ENCODE measurements at regions not wholly inside any gene's neighbourhood (a gene's known extent, or its start where the extent isn't known, plus 50 kb on each side); places are given as distances from the start of the nearest gene placed in this dataset.

GRCh38 chr1:222996310-222996975, 146.6 kb downstream of the TLR5 start:
- Histone ChIP-seq H3K27me3 (ENCODE audit: control insufficient read depth in 2 of 2, insufficient read depth in 2 of 2, low read length in 2 of 2) (no peaks in the 10 kb centered on the region), H4K20me1 (replicated peaks; ENCODE audit: control insufficient read depth, extremely low read depth, insufficient read depth, low read length) (no peaks in the 10 kb centered on the region), H3K4me1 (ENCODE audit: control insufficient read depth, extremely low read depth, insufficient read depth, low read length) (peaks cover 36% of the 10 kb centered on the region), H3K36me3 (ENCODE audit: control insufficient read depth in 2 of 2, extremely low read depth in 1 of 2, insufficient read depth in 2 of 2, low read length in 2 of 2) (no peaks in the 10 kb centered on the region), H3K79me2 (ENCODE audit: control insufficient read depth, insufficient read depth, low read length) (no peaks in the 10 kb centered on the region), H3K4me2 (ENCODE audit: insufficient read depth, low read length) (peak overlapping the region; percentile 42), H3K4me3 (replicated peaks in 1 of 3; ENCODE audit: insufficient read depth in 1 of 3, low read depth in 1 of 3, low read length in 3 of 3) (no peak overlapping the region), H3K9ac (replicated peaks; ENCODE audit: extremely low read depth, insufficient read depth, low read length) (no peak overlapping the region), H3K9me3 (replicated peaks; ENCODE audit: control insufficient read depth, insufficient read depth, low read length) (no peaks in the 10 kb centered on the region), H3K9me1 (replicated peaks; ENCODE audit: control insufficient read depth, extremely low read depth, insufficient read depth, low read length) (no peaks in the 10 kb centered on the region), H3K27ac (ENCODE audit: insufficient read depth, low read depth, low read length) (no peak overlapping the region), H2AFZ (ENCODE audit: low read depth, low read length) (no peak overlapping the region)
- no peak for TF ChIP-seq GATA2 (IDR thresholded peaks at IDR 0.05; ENCODE audit: insufficient read depth, insufficient read length, low read depth, low read length)
- TF ChIP-seq, protein P1, sequence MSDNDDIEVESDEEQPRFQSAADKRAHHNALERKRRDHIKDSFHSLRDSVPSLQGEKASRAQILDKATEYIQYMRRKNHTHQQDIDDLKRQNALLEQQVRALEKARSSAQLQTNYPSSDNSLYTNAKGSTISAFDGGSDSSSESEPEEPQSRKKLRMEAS (IDR thresholded peaks at IDR 0.05; ENCODE audit: insufficient read depth, insufficient read length): no peak
- no peak for TF ChIP-seq POLR2AphosphoS5 (IDR thresholded peaks at IDR 0.05; ENCODE audit: insufficient read depth, low read depth, low read length)
- no peak for TF ChIP-seq JUN (IDR thresholded peaks at IDR 0.05; ENCODE audit: borderline replicate concordance, insufficient read depth, insufficient read length, low read depth)
- no peak for TF ChIP-seq EZH2 (IDR thresholded peaks at IDR 0.05; ENCODE audit: borderline replicate concordance, low read depth, low read length, severe bottlenecking)
- FAIRE-seq (peak; percentile 28), DNase-seq (ENCODE audit: low read depth, low spot score) (peak; percentile 65)
- ChIA-PET POLR2A (no interaction called here), CTCF (interaction anchor here (0.5 to 2.9 kb wide), 8 partner anchors 12 to 257 kb away, joined by 3 to 13 read pairs (median 3); no protein-coding TSS in a partner anchor)
- intact Hi-C loops (cut with micrococcal nuclease): loop anchor here (5.0 to 10.0 kb wide), 2 partner anchors 126 to 282 kb away; partner anchors contain the start of genes AIDA and BROX
- dilution Hi-C loops (cut with MboI; ENCODE audit: extremely low pct_ligation_motif_present, low sequenced_read_pairs): no loop called here
- no TSS peak for BruUV-seq (replicated peaks)

GRCh38 chr1:223000632-223001031, 142.4 kb downstream of the TLR5 start:
- Histone ChIP-seq H2AFZ (ENCODE audit: low read depth, low read length) (no peak overlapping the region), H4K20me1 (replicated peaks; ENCODE audit: control insufficient read depth, extremely low read depth, insufficient read depth, low read length) (no peaks in the 10 kb centered on the region), H3K9me1 (replicated peaks; ENCODE audit: control insufficient read depth, extremely low read depth, insufficient read depth, low read length) (no peaks in the 10 kb centered on the region), H3K4me3 (replicated peaks in 1 of 3; ENCODE audit: insufficient read depth in 1 of 3, low read depth in 1 of 3, low read length in 3 of 3) (no peak overlapping the region), H3K4me1 (ENCODE audit: control insufficient read depth, extremely low read depth, insufficient read depth, low read length) (peaks cover 12% of the 10 kb centered on the region), H3K27ac (ENCODE audit: insufficient read depth, low read depth, low read length) (no peak overlapping the region), H3K27me3 (ENCODE audit: control insufficient read depth in 2 of 2, insufficient read depth in 2 of 2, low read length in 2 of 2) (no peaks in the 10 kb centered on the region), H3K36me3 (ENCODE audit: control insufficient read depth in 2 of 2, extremely low read depth in 1 of 2, insufficient read depth in 2 of 2, low read length in 2 of 2) (no peaks in the 10 kb centered on the region), H3K9ac (replicated peaks; ENCODE audit: extremely low read depth, insufficient read depth, low read length) (no peak overlapping the region), H3K79me2 (ENCODE audit: control insufficient read depth, insufficient read depth, low read length) (no peaks in the 10 kb centered on the region), H3K9me3 (replicated peaks; ENCODE audit: control insufficient read depth, insufficient read depth, low read length) (no peaks in the 10 kb centered on the region), H3K4me2 (ENCODE audit: insufficient read depth, low read length) (no peak overlapping the region)
- no peak for DNase-seq (ENCODE audit: low read depth, low spot score)
- FAIRE-seq: no peak
- intact Hi-C loops (cut with micrococcal nuclease): no loop called here
- TF ChIP-seq FOS (IDR thresholded peaks at IDR 0.05; ENCODE audit: borderline replicate concordance, insufficient read depth, low read length) (no peak), EZH2 (IDR thresholded peaks at IDR 0.05; ENCODE audit: borderline replicate concordance, low read depth, low read length, severe bottlenecking) (no peak), MYC (IDR thresholded peaks at IDR 0.05; ENCODE audit: low read depth, low read length) (no peak), POLR2AphosphoS5 (IDR thresholded peaks at IDR 0.05; ENCODE audit: insufficient read depth, low read depth, low read length) (no peak), JUN (IDR thresholded peaks at IDR 0.05; ENCODE audit: borderline replicate concordance, insufficient read depth, insufficient read length, low read depth) (no peak), GATA2 (IDR thresholded peaks at IDR 0.05; ENCODE audit: insufficient read depth, insufficient read length, low read depth, low read length) (no peak), POLR2A (IDR thresholded peaks at IDR 0.05; ENCODE audit: low read depth, low read length) (no peak)
- TF ChIP-seq, protein P2, sequence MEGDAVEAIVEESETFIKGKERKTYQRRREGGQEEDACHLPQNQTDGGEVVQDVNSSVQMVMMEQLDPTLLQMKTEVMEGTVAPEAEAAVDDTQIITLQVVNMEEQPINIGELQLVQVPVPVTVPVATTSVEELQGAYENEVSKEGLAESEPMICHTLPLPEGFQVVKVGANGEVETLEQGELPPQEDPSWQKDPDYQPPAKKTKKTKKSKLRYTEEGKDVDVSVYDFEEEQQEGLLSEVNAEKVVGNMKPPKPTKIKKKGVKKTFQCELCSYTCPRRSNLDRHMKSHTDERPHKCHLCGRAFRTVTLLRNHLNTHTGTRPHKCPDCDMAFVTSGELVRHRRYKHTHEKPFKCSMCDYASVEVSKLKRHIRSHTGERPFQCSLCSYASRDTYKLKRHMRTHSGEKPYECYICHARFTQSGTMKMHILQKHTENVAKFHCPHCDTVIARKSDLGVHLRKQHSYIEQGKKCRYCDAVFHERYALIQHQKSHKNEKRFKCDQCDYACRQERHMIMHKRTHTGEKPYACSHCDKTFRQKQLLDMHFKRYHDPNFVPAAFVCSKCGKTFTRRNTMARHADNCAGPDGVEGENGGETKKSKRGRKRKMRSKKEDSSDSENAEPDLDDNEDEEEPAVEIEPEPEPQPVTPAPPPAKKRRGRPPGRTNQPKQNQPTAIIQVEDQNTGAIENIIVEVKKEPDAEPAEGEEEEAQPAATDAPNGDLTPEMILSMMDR (IDR thresholded peaks at IDR 0.05; ENCODE audit: extremely low read depth in 1 of 2, insufficient read depth in 1 of 2, low read depth in 1 of 2, low read length in 2 of 2): no peak
- TF ChIP-seq, protein P1 (IDR thresholded peaks at IDR 0.05; ENCODE audit: insufficient read depth, insufficient read length): no peak
- ChIA-PET POLR2A (no interaction called here), CTCF (no interaction called here)
- no TSS peak for BruUV-seq (replicated peaks)
- dilution Hi-C loops (cut with MboI; ENCODE audit: extremely low pct_ligation_motif_present, low sequenced_read_pairs): no loop called here
